CD4-positive, alpha-beta T cell treated with Interleukin-4 for 4 hours (primary cell): ENCODE measurements at regions not wholly inside any gene's neighbourhood (a gene's known extent, or its start where the extent isn't known, plus 50 kb on each side); places are given as distances from the start of the nearest gene placed in this dataset.

Source experiments
- DNase-seq: peaks from one replicate; pipeline ENCODE4 v3.0.0-alpha.2; 2020

DNA sequence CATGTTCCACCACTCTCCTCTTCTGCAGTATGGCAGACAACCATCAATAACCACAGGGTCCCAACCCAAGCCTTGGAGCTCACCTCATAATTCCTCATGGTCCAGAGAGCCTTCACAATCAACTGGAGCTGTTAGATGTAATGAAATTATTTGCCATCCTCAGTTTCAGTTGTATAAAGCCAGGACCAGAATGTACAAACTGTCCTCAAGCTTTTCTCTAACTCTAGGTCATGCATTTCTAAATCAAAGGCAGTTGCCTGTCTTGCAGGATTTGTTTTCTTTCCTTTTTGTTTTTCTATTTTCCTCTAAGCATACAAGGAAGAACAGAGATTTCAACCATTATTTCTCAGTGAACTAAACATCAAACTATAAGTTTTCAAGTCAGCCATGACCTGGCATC is 182.5 kb upstream of the SERP2 start:
- no peak for DNase-seq

DNA sequence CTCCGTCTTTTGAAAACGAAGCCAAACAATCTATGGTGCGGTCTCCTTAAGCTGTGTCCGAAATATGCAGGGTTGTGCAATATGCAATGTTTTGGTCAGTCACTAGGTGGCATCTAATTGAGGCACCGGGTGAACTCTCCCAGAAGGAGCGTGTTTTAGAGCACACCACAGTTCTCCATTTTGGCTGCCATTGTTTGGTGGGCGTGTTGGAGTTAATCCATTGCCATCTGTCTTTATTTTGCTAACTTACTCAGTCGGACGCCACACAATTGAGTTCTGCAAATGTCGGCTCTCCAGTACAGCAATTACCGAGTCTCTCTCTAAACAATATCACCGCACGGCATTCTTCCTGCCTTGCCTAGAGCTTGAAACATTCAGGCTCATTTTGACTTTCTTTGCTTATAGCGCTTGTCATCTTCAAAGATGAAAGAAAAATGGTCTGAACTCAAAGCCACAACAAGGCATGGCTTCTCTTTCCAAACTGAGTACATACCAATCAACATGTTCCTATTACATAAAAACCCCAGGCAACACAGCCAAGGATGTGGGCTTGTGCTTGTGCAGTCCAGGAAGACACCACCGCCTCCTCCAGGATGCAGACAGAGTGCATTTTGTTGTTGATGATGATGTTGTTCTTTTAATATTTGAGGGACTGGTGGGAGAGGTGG is 182.0 kb upstream of the SERP2 start:
- DNase-seq: peak; percentile 58

DNA sequence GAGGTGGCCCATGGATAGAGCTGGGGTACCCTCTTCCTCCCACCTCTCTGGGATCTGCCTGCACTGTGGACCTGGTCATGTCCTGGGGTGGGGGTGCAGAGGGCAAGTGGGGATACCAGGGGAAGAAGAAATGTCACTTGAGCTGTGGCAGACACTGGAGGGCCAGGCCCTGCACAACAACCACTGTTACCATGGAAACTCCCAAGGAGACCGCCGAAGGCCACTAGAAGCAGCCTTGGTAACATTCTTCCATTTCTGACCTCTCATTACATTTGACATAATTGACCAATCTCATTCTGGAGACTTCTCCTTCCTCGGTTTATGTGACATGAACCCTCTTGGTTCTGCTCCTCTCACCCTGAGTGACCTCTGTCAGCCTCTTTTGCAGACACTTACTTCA is 179.9 kb upstream of the SERP2 start:
- DNase-seq: no peak

DNA sequence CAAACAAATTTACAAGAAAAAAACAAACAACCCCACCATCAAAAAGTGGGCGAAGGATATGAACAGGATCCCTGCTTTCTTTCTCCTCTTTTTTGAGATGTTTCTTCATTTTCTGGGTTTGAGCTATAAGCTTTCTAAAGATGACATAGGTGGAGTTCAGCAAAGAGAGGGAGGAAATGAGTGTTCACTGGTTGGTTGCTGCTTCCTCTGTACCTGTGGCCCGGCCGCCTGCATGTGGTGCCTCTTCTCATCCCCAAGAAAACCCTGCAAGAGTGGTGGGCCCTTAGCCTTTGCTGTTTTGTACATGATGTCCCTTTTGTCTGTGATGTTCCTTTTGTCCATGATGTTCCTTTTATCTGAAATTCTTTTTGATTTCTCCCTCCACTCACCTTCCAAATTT is 178.4 kb upstream of the SERP2 start:
- no peak for DNase-seq

DNA sequence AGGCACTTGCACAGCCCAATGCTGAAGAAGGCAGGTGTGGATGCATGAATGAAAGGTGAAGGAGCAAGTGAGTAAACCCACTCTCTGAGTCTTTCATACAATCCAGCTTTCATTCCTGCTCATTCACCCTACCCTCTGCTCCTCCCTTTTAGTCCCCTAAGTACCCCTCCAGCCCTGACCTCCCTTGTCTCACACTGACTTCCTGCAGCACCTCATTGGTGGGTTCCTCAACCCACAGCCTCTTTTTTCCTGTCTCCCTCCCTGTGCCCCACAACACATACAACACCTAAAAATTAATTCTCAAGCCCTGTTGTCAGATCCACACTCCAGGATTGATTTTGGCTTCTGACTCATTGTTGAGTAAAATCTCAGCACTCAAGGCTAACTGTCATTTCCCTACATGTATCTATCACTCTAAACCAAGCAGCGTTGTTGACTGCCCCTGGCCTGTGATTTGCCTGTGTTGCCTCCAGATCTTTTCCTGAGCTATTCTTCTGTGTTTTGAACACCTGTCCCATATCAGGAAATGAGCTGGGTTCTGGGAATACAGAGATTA is 177.3 kb upstream of the SERP2 start:
- DNase-seq: no peak

DNA sequence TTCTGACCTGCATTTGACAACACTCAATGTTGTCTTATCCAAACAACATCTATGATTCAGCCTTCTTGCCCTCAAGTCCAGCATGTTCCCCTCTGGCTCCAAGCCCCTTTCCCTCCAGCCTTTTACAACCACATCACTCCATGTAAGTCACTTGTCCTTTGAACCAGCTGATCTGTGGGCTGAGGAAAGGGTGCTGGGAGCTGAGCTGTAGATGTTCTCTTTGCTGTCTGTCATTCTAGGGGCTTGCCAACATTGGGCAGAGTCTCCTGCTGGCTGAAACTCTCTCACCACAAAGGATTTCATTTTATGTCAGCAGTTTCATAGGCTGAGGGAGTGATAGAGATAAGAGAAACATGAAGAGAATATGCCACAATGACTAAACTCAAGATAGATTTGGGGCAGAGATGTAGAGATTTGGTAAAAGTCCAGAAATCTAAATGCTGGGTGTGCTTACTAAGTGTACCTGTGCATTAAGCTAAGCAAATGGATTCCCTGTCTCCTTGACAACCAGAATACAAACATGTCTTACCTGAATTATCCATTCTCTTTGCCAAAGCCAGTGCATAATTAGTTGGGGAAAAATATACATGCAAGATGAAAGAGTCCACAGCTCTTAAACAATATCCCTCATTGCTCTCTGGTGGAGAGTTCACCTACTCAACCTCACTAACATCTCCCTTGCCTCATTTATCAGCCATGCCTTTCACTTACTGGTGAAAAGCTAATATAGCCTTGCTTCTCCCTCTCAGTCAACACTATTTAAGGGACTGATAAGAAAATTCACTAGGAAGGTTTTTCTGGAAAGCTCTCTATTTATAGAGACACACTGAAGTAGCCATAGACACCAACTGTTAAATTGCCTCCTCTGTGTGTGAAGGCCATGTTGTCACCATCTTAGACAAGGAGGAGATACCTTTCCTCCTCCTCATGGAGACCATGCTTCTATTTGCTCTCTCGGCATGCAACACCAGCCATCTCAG is 175.5 kb upstream of the SERP2 start:
- no peak for DNase-seq

DNA sequence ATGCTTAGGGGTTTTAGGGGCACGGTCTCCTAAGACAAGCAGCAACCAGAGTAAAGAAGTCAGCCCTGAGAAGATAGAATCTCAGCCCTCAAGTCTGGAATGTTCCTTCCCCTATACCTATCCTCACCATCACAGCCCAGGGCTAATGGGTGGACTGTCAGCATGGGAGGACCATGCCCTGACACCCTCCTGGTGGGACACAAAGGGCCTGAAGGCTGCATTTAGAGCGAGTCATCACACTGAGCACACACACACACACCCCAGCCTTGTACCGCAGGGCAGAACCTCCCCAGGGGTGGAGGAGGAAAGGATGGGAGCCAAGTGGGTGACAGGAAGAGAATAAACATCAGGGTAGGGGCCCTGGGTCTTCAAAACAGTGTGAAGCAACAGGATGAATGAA is 174.8 kb upstream of the SERP2 start:
- no peak for DNase-seq

DNA sequence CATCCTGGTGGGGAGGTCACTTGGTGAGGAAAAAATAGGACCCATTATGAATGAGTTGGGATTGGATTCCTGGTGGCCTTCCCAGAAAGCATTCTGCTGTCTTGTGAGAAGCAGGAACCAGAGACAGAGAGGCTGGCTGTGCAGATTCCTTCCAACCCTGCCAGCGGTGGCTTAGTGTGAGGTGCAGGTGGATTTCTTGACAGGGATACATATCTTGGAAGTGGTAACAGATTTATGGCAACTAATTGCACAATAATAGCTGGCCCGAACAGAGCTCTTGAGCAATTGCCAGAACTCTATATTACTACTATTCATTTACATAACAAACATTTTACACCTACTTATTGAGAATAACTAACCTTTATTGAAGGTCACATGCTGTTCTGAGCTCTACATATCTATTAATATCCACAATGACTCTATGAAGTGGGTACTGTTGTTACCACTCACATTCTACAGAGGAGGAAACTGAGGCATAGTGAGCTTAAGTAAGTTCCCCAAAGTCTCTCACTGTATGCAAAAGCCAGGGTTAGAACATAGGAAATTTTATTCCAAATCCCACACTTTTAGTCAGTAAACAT is 173.9 kb upstream of the SERP2 start:
- DNase-seq: no peak

DNA sequence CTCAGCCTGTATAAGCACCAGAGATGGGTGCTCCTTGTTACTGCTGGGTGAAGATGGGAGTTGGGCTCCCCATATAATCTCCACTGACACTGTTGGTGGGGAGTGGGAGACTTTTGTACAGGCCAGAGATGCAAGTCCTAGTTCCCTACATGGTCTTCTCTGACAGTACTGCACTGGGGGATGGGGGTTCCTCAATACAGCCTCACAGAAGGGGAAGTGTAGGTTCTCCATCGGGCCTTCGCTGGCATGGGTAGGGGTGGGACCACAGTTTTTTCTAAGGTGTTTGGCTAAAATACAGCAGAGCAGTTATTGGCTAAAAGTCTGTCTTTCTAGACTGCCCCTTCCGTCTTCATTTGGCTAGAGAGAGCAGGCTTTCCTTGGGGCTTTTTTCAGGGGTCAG is 167.2 kb upstream of the SERP2 start:
- no peak for DNase-seq

DNA sequence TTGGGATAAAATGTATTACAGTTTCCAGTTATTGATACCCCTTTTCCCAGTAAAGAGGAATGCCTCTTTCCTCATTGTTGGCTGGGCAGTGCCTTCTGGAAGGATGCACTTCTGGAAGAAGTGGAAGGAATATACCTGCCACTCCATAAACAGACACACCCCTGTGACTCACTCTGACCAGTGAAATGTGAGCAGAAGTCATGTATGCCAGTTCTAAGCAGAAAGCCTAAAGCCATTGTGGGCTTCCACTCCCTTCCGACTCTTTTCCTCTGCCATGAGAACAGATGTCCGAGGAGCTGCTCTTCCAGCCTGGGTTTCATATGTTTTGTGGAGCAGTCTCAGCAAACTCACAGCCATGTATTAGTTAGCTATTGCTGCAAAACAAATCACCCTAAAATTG is 166.1 kb upstream of the SERP2 start:
- no peak for DNase-seq

DNA sequence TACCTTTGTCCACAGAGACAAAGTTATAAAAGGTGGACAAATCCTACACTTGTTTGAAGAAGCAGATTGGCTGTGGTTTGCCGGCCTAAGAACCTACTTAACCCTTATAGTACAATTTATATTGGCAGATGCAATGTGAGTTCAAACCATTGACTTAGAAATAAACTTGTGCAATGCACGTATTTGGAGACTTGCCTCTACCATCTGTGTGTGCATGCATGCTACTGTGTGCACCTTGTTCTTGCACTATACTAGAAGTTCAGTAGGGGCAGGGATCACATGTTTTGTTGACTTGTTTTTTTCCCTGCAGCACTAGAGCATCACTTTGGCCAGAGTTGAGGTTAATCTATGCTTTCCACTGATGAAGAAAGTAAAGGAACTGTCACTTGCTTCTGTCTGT is 163.1 kb upstream of the SERP2 start:
- DNase-seq: no peak

DNA sequence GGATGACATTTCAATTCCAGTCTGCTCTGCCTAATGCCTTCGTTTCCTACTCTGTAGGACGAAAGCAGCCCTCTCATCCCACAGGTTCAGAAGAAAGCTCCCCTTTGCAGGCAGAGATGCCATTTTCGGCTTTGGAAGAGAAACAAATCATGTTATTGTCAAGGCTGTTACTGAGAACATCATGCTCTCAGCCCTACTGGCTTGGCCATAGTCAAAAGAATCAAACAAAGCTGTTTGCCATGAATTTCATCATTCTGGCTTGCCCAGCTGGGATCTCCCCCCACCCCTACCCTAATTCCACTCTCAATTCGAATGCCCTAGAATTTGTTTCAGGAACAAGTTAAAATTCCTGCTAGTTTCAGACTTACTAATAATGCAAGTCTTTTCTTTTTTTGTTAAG is 162.3 kb upstream of the SERP2 start:
- no peak for DNase-seq

DNA sequence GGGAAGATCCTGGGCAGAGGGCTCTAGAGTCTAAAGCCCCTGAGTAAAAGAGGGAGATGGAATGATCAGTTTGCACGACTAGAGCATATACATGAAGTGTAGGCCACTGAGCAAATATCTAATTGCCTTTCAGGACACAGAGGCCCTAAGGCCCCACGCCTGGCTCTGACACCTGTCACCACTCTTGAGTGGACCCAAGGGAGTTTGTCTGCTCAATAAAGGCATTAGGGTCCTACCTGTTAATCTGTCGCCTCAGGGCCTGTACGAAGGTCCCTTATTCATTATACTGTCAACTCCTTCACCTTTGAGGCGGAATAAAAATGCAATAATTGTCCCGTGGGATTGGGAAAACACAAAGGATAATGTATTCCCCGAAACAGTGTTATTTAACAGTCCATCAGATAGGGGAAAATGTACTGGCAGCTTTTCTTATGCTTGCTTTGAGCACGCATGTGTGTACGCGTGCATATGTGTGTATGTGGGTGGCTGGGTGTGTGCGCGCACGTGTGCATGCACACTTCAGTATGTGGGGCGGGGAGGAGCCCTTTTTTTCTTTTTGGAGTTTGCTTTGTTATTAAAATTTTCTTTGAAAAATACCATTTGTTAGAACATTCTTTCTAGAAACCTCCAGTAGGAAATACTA is 161.8 kb upstream of the SERP2 start:
- no peak for DNase-seq

DNA sequence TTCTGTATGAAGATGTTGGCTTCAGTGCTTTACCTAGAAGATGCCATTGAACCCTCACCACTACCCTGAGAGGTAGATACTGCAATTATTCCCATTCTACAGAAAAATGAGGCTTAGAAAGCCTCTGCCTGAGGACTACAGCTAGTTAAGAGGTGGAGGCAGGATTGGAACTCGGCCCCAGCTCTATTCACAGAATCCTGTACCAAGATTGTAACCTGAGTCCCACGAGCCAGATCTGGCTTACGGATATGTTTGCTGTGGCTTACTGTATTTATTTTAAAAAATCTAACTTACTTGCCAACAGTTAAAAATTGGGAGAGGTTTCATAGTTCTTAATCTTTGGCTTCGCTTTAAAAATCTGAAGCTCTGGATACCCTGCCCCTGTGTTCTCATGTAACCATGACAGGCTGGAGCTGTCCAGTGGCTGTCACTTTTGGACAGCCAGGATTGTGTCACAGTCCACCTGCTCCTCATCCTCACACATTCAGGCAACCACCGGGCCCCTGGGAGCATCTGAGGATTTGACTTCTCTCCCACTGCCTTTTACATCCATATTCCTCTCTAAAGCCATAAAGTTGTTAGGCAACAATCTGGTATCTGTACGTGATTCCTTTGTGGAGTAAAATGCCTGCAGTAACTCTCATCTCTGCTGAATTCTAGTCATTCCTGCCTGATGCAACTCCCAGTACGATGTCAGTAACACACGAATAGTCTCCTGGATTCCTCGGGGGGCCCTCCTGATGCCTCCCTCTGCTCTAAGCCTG is 160.8 kb upstream of the SERP2 start:
- DNase-seq: no peak

DNA sequence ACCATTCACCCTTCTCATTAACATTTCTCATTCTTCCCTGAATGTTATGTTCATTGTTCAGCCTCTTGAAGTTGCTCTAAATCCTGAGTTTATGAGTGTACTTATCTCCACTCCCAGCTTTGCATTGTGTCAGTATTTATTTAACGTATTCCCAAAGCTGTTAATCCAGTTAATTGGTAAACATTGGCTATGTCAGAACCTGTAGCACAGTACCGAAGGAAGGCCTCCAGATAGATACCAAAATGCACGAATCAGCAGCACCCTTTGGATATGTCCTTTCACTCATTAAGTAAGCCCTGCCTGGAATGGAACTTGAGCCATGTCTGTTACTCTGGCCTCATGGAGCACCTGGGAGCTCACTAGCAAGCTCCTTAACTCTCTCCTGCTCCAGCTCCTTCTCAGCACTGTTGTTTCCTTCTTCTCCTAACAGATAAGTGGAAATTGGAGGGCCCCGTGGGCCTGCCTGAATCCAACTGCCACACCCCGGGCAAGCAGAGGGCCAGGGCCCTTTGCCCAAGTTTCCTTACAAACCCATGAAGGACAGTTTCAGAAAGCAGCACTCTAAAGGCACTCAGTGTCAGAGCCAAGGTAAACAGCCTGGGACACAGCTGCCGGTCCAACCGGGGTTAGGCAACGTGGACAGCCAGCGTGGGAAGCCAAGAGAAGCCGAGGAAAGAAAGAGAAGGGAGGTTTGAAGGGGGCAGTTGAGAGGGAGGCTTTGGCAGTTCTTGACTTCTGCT is 155.0 kb upstream of the SERP2 start:
- no peak for DNase-seq

DNA sequence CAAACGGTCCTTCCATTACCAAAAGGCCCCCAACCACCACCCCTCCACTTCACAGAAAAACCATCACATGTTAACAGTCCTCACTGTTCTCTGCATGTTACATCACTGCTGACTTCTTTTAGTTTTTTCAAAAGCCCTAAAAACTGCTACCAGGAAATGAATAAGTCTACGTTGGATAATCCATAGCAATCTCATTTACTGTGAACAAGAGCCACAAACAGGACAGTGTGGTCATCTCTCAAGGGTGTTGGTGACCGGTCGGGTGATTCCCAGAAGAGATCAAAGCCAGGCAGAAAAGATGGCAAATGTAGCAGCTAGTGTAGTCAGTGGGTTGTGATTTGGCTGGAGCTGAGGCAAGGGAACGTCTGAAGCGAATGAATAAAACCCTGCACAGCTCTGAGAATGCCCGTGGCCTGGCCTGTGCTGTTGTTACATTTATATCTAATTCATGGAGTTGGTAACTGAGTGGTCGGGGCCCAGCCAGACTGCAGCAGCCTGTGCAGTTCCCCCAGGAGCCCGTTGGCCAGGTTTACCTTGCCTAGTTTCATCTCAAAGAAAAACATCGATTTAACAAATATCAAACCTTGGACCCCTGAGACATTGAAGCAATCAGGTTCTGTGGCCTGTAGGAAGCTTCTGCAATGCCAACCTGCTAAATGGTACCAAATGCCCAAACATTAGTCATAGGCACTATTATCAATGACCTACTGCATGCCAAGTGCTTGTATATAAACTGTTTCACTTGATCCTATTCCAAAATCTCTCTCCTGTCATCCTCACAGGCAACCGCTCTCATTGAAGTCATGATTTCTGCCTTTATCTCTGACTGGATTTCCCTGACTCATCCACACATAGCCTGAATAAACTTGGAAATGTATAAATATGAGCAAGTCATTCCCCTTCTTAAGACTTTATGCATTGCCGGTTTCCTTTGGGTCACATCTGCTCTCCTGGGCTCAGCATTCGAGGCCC is 153.8 kb upstream of the SERP2 start:
- no peak for DNase-seq

DNA sequence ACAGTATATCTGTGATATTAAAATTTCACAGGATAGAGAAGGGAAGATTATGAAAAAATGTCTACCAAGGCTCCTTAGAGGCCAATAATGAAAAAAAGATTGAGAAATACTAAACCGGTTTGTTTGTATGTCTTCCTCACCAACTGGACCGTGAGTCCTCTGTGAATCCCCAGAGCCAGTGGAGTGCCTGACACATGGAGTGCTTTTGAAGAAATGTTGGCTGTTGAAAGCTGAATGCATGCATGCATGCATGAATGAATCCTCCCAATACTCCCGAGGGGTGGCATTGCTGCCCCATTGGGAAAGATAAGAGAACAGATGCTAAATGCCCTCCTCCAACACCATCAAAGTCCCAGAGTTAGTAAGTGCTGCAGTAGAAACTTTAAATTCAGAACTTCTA is 152.7 kb upstream of the SERP2 start:
- no peak for DNase-seq

DNA sequence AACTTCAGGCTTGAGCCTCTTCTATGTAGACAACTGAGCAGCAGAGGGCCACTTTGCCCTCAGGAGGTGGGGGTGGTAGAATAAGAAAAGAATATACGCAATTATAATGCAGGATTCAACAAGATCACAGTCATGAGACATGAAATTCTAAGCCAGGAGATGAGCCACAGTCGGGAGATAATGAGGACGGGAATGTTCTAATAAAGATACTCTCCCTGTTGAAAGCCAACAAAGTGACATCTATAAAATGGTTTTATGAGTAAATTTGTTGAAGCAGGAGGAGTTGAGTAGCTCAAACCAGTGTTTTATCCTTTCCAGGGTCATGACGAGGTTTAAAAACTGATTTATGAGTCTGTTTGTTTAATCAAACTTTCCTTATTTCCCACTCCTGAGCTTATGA is 152.0 kb upstream of the SERP2 start:
- no peak for DNase-seq

DNA sequence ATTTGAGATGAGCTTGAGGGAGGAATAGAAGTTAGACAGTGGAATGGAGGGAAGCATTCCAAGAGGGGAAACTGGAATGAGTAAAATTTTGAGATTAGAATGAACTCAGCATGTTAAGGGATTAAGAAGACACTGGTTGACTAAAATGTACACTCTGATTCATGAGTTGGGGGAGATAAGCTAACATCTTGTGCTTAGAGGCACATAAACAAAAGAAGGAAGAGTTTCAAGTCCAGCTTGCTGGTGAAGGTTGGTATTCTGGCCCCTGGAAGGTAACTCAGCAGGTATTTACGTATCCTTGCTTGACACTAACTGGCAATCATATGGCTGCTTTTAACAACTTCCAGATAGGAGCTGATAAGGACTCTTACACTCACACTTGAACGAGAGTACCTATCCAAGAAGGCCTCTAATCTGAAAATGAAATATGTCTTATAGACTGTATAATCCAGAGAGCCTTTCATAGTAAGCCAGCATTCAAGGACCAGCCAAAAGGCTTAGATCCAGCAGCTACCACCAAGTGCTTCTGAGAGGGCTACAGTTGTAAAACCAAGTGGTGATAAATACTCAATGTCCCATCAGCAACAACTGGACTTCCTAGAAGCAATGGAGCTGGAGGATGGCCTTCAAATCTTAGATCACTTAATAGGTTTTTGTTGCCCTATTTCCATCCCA is 149.7 kb upstream of the SERP2 start:
- no peak for DNase-seq
